ENCODE measurements at regions not wholly inside any gene's neighbourhood (a gene's known extent, or its start where the extent isn't known, plus 50 kb on each side); places are given as distances from the start of the nearest gene placed in this dataset.

GRCh38 chr7:29619111-29619510, 55.5 kb downstream of the PRR15 start:
- Histone ChIP-seq H3K27ac (ENCODE audit: low read depth, low read length) (no peak overlapping the region), H3K4me3 (ENCODE audit: low read depth, low read length) (no peak overlapping the region), H3K27me3 (ENCODE audit: control insufficient read depth, insufficient read depth, low read length) (no peaks in the 10 kb centered on the region), H3K9me3 (ENCODE audit: control insufficient read depth, insufficient read depth, low read length) (no peaks in the 10 kb centered on the region)
- no peak for DNase-seq (ENCODE audit: low read depth, low spot score)
- ChIA-PET CTCF (no interaction called here), POLR2A (no interaction called here)
- no peak for TF ChIP-seq CTCF (IDR thresholded peaks at IDR 0.05; ENCODE audit: low read depth, low read length)

GRCh38 chr7:29619848-29620555, 56.4 kb downstream of the PRR15 start:
- no peak for TF ChIP-seq CTCF (IDR thresholded peaks at IDR 0.05; ENCODE audit: low read depth, low read length)
- DNase-seq (ENCODE audit: low read depth, low spot score) = no peak
- Histone ChIP-seq H3K27ac (ENCODE audit: low read depth, low read length) (no peak overlapping the region), H3K27me3 (ENCODE audit: control insufficient read depth, insufficient read depth, low read length) (no peaks in the 10 kb centered on the region), H3K9me3 (ENCODE audit: control insufficient read depth, insufficient read depth, low read length) (no peaks in the 10 kb centered on the region), H3K4me3 (ENCODE audit: low read depth, low read length) (no peak overlapping the region)
- POLR2A ChIA-PET = no interaction called here
- CTCF ChIA-PET = no interaction called here

GRCh38 chr7:29620556-29620930, 56.9 kb downstream of the PRR15 start:
- H3K27me3 ChIP-seq (ENCODE audit: control insufficient read depth, insufficient read depth, low read length) = no peaks in the 10 kb centered on the region
- no peak for TF ChIP-seq CTCF (IDR thresholded peaks at IDR 0.05; ENCODE audit: low read depth, low read length)
- H3K27ac ChIP-seq (ENCODE audit: low read depth, low read length) = no peak overlapping the region
- CTCF ChIA-PET = no interaction called here
- H3K4me3 ChIP-seq (ENCODE audit: low read depth, low read length) = no peak overlapping the region
- H3K9me3 ChIP-seq (ENCODE audit: control insufficient read depth, insufficient read depth, low read length) = no peaks in the 10 kb centered on the region
- POLR2A ChIA-PET = no interaction called here
- no peak for DNase-seq (ENCODE audit: low read depth, low spot score)

- POLR2A ChIA-PET = no interaction called here
- CTCF ChIA-PET = interaction anchor here (1.0 kb wide), 1 partner anchor 701 kb away, joined by 3 read pairs; no protein-coding TSS in a partner anchor
- peak overlapping the region; percentile 22 for H3K27ac ChIP-seq (ENCODE audit: low read depth, low read length)
Observed at GRCh38 chr7:29622335-29623265, 59.0 kb downstream of the PRR15 start.

More at GRCh38 chr7:29622335-29623265, 59.0 kb downstream of the PRR15 start:
- H3K27me3 ChIP-seq (ENCODE audit: control insufficient read depth, insufficient read depth, low read length) = peaks cover 5% of the 10 kb centered on the region
- peak; percentile 63 for DNase-seq (ENCODE audit: low read depth, low spot score)
- TF ChIP-seq CTCF (IDR thresholded peaks at IDR 0.05; ENCODE audit: low read depth, low read length) = no peak
- H3K9me3 ChIP-seq (ENCODE audit: control insufficient read depth, insufficient read depth, low read length) = no peaks in the 10 kb centered on the region
- H3K4me3 ChIP-seq (ENCODE audit: low read depth, low read length) = no peak overlapping the region
